ELR (cell line): ENCODE measurements at regions not wholly inside any gene's neighbourhood (a gene's known extent, or its start where the extent isn't known, plus 50 kb on each side); places are given as distances from the start of the nearest gene placed in this dataset.

Source experiments
- DNase-seq: peaks from one replicate; pipeline ENCODE4 v3.0.0-alpha.2; 2015; ENCODE audit warnings: low read depth

GRCh38 chr9:91023741-91024140 lies 222.1 kb downstream of the SYK start:
- DNase-seq = no peak

- DNase-seq = no peak
Observed at GRCh38 chr9:91024841-91025240, 223.2 kb downstream of the SYK start.

GRCh38 chr9:91025856-91026255 lies 224.2 kb downstream of the SYK start:
- DNase-seq = no peak

- DNase-seq = no peak
Observed at GRCh38 chr9:91026266-91026665, 224.6 kb downstream of the SYK start.

GRCh38 chr9:91027005-91027404 lies 225.4 kb downstream of the SYK start:
- DNase-seq = no peak

- DNase-seq = no peak
Observed at GRCh38 chr9:91028166-91028827, 226.7 kb downstream of the SYK start.

- DNase-seq = no peak
Observed at GRCh38 chr9:91029650-91030361, 228.2 kb downstream of the SYK start.

GRCh38 chr9:91032121-91032531 lies 230.5 kb downstream of the SYK start:
- no peak for DNase-seq

GRCh38 chr9:91033270-91033669 lies 231.7 kb downstream of the SYK start:
- DNase-seq = no peak

- DNase-seq = peak; percentile 43
Observed at GRCh38 chr9:91033797-91034196, 232.2 kb downstream of the SYK start.

GRCh38 chr9:91034521-91034920 lies 232.9 kb downstream of the SYK start:
- DNase-seq = no peak

- DNase-seq = no peak
Observed at GRCh38 chr9:91034976-91035824, 233.6 kb downstream of the SYK start.

GRCh38 chr9:91035825-91036208 lies 234.2 kb downstream of the SYK start:
- DNase-seq = no peak

- DNase-seq = no peak
Observed at GRCh38 chr9:91036356-91036755, 234.7 kb downstream of the SYK start.

- DNase-seq = peak; percentile 93
Observed at GRCh38 chr9:91036826-91037510, 235.3 kb downstream of the SYK start.

GRCh38 chr9:91037511-91038482 lies 236.2 kb downstream of the SYK start:
- peak; percentile 93 for DNase-seq

GRCh38 chr9:91038483-91039124 lies 237.0 kb downstream of the SYK start:
- no peak for DNase-seq

- peak; percentile 31 for DNase-seq
Observed at GRCh38 chr9:91039125-91039834, 237.7 kb downstream of the SYK start.

GRCh38 chr9:91039835-91040140 lies 238.2 kb downstream of the SYK start:
- DNase-seq = no peak
